ENCODE measurements at regions not wholly inside any gene's neighbourhood (a gene's known extent, or its start where the extent isn't known, plus 50 kb on each side); places are given as distances from the start of the nearest gene placed in this dataset.

GRCh38 chr5:54785729-54786591 lies 199.4 kb downstream of the ESM1 start:
- TF ChIP-seq, protein P1, sequence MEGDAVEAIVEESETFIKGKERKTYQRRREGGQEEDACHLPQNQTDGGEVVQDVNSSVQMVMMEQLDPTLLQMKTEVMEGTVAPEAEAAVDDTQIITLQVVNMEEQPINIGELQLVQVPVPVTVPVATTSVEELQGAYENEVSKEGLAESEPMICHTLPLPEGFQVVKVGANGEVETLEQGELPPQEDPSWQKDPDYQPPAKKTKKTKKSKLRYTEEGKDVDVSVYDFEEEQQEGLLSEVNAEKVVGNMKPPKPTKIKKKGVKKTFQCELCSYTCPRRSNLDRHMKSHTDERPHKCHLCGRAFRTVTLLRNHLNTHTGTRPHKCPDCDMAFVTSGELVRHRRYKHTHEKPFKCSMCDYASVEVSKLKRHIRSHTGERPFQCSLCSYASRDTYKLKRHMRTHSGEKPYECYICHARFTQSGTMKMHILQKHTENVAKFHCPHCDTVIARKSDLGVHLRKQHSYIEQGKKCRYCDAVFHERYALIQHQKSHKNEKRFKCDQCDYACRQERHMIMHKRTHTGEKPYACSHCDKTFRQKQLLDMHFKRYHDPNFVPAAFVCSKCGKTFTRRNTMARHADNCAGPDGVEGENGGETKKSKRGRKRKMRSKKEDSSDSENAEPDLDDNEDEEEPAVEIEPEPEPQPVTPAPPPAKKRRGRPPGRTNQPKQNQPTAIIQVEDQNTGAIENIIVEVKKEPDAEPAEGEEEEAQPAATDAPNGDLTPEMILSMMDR (IDR thresholded peaks at IDR 0.05; ENCODE audit: low read depth, low read length): no peak; the same call in 1 of the 2 replicates
- TF ChIP-seq EZH2phosphoT487 (IDR thresholded peaks at IDR 0.05; ENCODE audit: low read depth): no peak

Data from OCI-LY3 (cell line).